Keratinocyte (primary cell): ENCODE measurements at regions not wholly inside any gene's neighbourhood (a gene's known extent, or its start where the extent isn't known, plus 50 kb on each side); places are given as distances from the start of the nearest gene placed in this dataset.

Source experiments
- CTCF ChIP-seq, 3 experiments: IDR thresholded peaks in 1 of 3; conservative IDR thresholded peaks in 1 of 3; optimal IDR thresholded peaks in 1 of 3; 2 replicates in 2 of 3; 3 replicates in 1 of 3; pipeline versions ENCODE3 to v1.5.1; 2011; ENCODE audit warnings: low read length in 3 of 3, mild to moderate bottlenecking in 3 of 3, moderate library complexity in 2 of 3, control low read depth in 1 of 3, inconsistent platforms in 1 of 3; ENCODE audit not compliant: insufficient read depth in 2 of 3; ENCODE audit errors: extremely low read depth in 1 of 3
- EZH2 ChIP-seq: IDR thresholded peaks from one replicate; pipeline ENCODE4 v1.6.1; 2012; ENCODE audit warnings: inconsistent platforms, mild to moderate bottlenecking, low read length, moderate library complexity

- TF ChIP-seq CTCF (optimal IDR thresholded peaks at IDR 0.05 in 1 of 3, IDR thresholded peaks at IDR 0.05 in 1 of 3, conservative IDR thresholded peaks at IDR 0.05 in 1 of 3; ENCODE audit: extremely low read depth in 1 of 3, insufficient read depth in 2 of 3, low read length in 3 of 3) (no peak), EZH2 (no peak)
These were observed 359.2 kb downstream of the GJA1 start for GRCh38 chr6:121794630-121795029.
